Calu3 (cell line): ENCODE measurements at regions not wholly inside any gene's neighbourhood (a gene's known extent, or its start where the extent isn't known, plus 50 kb on each side); places are given as distances from the start of the nearest gene placed in this dataset.

ENCODE experiments used
- BruUV-seq: library from RNA; stranded (reverse); fragments of 400-500 nt; replicated peaks from 2 replicates; lab custom pipeline; 2021; lab: Mats Ljungman, UMichigan
- CTCF ChIA-PET: fragments of 300-600 bp; sonication (Branson Sonifier 250); formaldehyde crosslinking; loops from one replicate; lab custom pipeline; 2022; ENCODE audit warnings: antibody characterized with exemption; lab: Charles Lee
- DNase-seq: peaks from one replicate; pipeline ENCODE4 v3.0.0; 2022
- H3K27ac Mint-ChIP-seq: one replicate; pipeline ENCODE4 v1.8.0; 2022; ENCODE audit warnings: mixed read lengths; ENCODE audit not compliant: unreplicated experiment
- H3K27me3 Mint-ChIP-seq: one replicate; pipeline ENCODE4 v1.8.0; 2022; ENCODE audit warnings: mixed read lengths; ENCODE audit not compliant: unreplicated experiment
- H3K36me3 Mint-ChIP-seq: one replicate; pipeline ENCODE4 v1.8.0; 2022; ENCODE audit warnings: mild to moderate bottlenecking, moderate library complexity, mixed read lengths; ENCODE audit not compliant: insufficient read depth, unreplicated experiment
- H3K4me1 Mint-ChIP-seq: one replicate; pipeline ENCODE4 v1.8.0; 2022; ENCODE audit warnings: mild to moderate bottlenecking, low read depth, mixed read lengths; ENCODE audit not compliant: unreplicated experiment
- H3K4me3 Mint-ChIP-seq: one replicate; pipeline ENCODE4 v1.8.0; 2022; ENCODE audit warnings: mild to moderate bottlenecking, low read depth, moderate library complexity, mixed read lengths; ENCODE audit not compliant: unreplicated experiment
- H3K9me3 Mint-ChIP-seq: one replicate; pipeline ENCODE4 v1.8.0; 2022; ENCODE audit warnings: low read depth, mixed read lengths; ENCODE audit not compliant: unreplicated experiment
- intact Hi-C: fragments of 100-400 bp; cut with micrococcal nuclease; formaldehyde crosslinking; loops from one replicate; pipeline ENCODE4 v1.10.0; 2022; ENCODE audit not compliant: unreplicated experiment
- TF ChIP-seq, protein P1 (sequence below): fragments of 200-600 bp; IDR thresholded peaks from one replicate; pipeline ENCODE4 v1.8.0; 2022; ENCODE audit warnings: antibody characterized with exemption; ENCODE audit not compliant: unreplicated experiment

DNA sequence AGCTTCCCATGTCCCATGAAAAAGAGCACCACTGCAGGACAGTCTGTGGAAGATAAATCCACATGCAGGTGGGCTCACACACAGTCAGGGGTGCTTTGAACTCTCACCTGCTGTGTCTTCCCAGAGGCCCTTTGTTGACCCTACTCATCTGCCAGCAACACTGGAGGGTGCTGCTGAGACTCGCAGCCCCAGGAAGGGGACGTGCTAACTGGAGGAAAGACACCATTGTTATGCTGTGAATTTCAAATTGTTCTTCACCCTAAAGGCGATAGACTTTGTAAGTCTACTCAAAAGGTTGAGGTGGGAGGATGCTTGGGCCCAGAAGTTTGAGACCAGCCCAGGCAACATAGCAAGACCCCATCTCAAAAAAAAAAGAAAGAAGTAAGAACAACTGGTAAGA, 107.3 kb upstream of the SERP2 start:
- H3K27me3 Mint-ChIP-seq: no peaks in the 10 kb centered on the region
- CTCF ChIA-PET: no interaction called here
- intact Hi-C loops: no loop called here

DNA sequence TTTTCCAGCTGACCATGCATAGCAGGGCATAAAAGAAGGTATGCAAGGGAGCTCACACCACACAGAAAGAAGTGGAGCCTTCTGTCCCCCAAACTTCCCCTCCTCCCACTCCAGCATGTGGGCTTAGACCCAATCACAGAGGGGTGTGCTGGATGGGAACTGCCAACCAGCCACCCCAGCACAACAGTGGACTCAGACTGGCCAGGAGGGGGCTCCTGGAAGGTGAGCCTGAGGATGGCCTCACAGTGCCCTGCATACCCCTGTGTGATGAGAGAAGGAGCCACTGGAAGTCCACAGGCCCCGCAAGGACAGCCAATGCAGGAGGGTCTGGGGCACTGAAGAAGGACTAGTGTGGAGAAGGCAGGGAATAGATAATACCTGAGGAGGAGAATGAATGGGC, 106.9 kb upstream of the SERP2 start:
- H3K36me3 Mint-ChIP-seq: no peaks in the 10 kb centered on the region
- H3K4me1 Mint-ChIP-seq: peaks cover 9% of the 10 kb centered on the region
- no TSS peak for BruUV-seq
- no peak for DNase-seq
- CTCF ChIA-PET: no interaction called here
- no peak overlapping the region for H3K4me3 Mint-ChIP-seq
- H3K9me3 Mint-ChIP-seq: peaks cover 6% of the 10 kb centered on the region
- TF ChIP-seq, protein P1, sequence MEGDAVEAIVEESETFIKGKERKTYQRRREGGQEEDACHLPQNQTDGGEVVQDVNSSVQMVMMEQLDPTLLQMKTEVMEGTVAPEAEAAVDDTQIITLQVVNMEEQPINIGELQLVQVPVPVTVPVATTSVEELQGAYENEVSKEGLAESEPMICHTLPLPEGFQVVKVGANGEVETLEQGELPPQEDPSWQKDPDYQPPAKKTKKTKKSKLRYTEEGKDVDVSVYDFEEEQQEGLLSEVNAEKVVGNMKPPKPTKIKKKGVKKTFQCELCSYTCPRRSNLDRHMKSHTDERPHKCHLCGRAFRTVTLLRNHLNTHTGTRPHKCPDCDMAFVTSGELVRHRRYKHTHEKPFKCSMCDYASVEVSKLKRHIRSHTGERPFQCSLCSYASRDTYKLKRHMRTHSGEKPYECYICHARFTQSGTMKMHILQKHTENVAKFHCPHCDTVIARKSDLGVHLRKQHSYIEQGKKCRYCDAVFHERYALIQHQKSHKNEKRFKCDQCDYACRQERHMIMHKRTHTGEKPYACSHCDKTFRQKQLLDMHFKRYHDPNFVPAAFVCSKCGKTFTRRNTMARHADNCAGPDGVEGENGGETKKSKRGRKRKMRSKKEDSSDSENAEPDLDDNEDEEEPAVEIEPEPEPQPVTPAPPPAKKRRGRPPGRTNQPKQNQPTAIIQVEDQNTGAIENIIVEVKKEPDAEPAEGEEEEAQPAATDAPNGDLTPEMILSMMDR: no peak
- no peak overlapping the region for H3K27ac Mint-ChIP-seq
- intact Hi-C loops: no loop called here
- no peaks in the 10 kb centered on the region for H3K27me3 Mint-ChIP-seq

More for the DNA sequence above, 107.3 kb upstream of the SERP2 start:
- no TSS peak for BruUV-seq
- TF ChIP-seq, protein P1: no peak
- Mint-ChIP-seq H3K4me1 (peaks cover 9% of the 10 kb centered on the region), H3K4me3 (no peak overlapping the region), H3K9me3 (peaks cover 6% of the 10 kb centered on the region), H3K36me3 (no peaks in the 10 kb centered on the region), H3K27ac (no peak overlapping the region)
- no peak for DNase-seq

DNA sequence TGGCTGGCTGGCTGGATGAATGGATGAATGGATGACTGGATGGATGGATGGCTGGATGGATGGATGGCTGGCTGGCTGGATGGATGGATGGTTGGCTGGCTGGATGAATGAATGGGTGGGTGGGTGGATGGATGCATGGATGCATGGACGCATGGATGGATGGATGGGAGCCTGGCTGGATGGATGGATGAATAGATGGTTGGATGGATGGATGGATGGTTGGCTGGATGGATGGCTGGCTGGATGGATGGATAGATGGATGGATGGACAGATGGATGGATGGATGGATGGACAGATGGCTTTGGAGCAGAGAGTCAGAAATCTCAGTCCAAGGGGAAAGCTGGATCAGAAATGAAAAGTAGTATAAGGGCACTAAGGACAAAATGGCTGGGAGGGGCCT, 106.4 kb upstream of the SERP2 start:
- DNase-seq: no peak
- H3K36me3 Mint-ChIP-seq: no peaks in the 10 kb centered on the region
- H3K9me3 Mint-ChIP-seq: peaks cover 6% of the 10 kb centered on the region
- H3K4me3 Mint-ChIP-seq: no peak overlapping the region
- CTCF ChIA-PET: no interaction called here
- TF ChIP-seq, protein P1: no peak
- H3K27me3 Mint-ChIP-seq: no peaks in the 10 kb centered on the region
- H3K4me1 Mint-ChIP-seq: peaks cover 9% of the 10 kb centered on the region
- no peak overlapping the region for H3K27ac Mint-ChIP-seq
- intact Hi-C loops: no loop called here
- BruUV-seq: no TSS peak

DNA sequence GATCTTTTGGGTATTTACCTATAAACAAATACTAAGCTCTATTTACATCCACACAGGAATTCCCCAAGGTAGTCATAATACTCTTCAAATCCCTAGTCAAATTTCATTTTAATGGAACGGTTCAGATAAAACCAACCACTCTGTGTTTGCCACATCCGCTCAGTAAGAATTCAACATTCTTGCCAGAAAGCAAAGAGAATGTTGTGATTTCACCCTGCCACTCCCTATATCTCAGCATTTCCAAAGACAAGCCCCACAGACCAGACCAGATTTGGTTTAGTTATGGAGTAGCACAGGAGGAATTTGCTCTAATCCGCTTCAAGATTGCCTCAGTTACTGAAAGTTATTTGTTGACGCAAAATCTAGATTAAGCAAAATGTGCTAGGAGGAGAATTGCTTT, 105.6 kb upstream of the SERP2 start:
- Mint-ChIP-seq H3K36me3 (no peaks in the 10 kb centered on the region), H3K27ac (no peak overlapping the region), H3K9me3 (peaks cover 6% of the 10 kb centered on the region), H3K27me3 (no peaks in the 10 kb centered on the region), H3K4me1 (peaks cover 9% of the 10 kb centered on the region), H3K4me3 (no peak overlapping the region)
- CTCF ChIA-PET: no interaction called here
- intact Hi-C loops: no loop called here
- DNase-seq: no peak
- no TSS peak for BruUV-seq
- TF ChIP-seq, protein P1: no peak
